ENCODE measurements at regions not wholly inside any gene's neighbourhood (a gene's known extent, or its start where the extent isn't known, plus 50 kb on each side); places are given as distances from the start of the nearest gene placed in this dataset.

GRCh38 chr22:22181341-22181850 is 63.2 kb upstream of the VPREB1 start:
- H3K4me1 ChIP-seq (ENCODE audit: insufficient read depth, poor library complexity, severe bottlenecking) = no peaks in the 10 kb centered on the region
- H3K27ac ChIP-seq (ENCODE audit: poor library complexity, severe bottlenecking) = no peak overlapping the region
- H3K4me3 ChIP-seq (ENCODE audit: severe bottlenecking) = no peak overlapping the region
- H3K36me3 ChIP-seq (ENCODE audit: low read depth) = no peaks in the 10 kb centered on the region
- H3K27me3 ChIP-seq (ENCODE audit: insufficient read depth, poor library complexity, severe bottlenecking) = peaks cover 40% of the 10 kb centered on the region
- H3K9me3 ChIP-seq (ENCODE audit: severe bottlenecking) = no peaks in the 10 kb centered on the region
- ATAC-seq (ENCODE audit: low read depth) = no peak
- no peak for DNase-seq (ENCODE audit: low spot score)
- no peak for TF ChIP-seq CTCF (IDR thresholded peaks at IDR 0.05; ENCODE audit: poor library complexity, severe bottlenecking)

- no peaks in the 10 kb centered on the region for H3K4me1 ChIP-seq (ENCODE audit: insufficient read depth, poor library complexity, severe bottlenecking)
- DNase-seq (ENCODE audit: low spot score) (no peak), ATAC-seq (ENCODE audit: low read depth) (no peak)
- H3K27ac ChIP-seq (ENCODE audit: poor library complexity, severe bottlenecking) = no peak overlapping the region
- no peaks in the 10 kb centered on the region for H3K36me3 ChIP-seq (ENCODE audit: low read depth)
- TF ChIP-seq CTCF (IDR thresholded peaks at IDR 0.05; ENCODE audit: poor library complexity, severe bottlenecking) = no peak
- peaks cover 40% of the 10 kb centered on the region for H3K27me3 ChIP-seq (ENCODE audit: insufficient read depth, poor library complexity, severe bottlenecking)
- no peaks in the 10 kb centered on the region for H3K9me3 ChIP-seq (ENCODE audit: severe bottlenecking)
- no peak overlapping the region for H3K4me3 ChIP-seq (ENCODE audit: severe bottlenecking)
Measured at GRCh38 chr22:22180738-22181285, 63.8 kb upstream of the VPREB1 start.

GRCh38 chr22:22179858-22180257 is 64.7 kb upstream of the VPREB1 start:
- TF ChIP-seq CTCF (IDR thresholded peaks at IDR 0.05; ENCODE audit: poor library complexity, severe bottlenecking) = no peak
- no peak overlapping the region for H3K27ac ChIP-seq (ENCODE audit: poor library complexity, severe bottlenecking)
- no peak overlapping the region for H3K4me3 ChIP-seq (ENCODE audit: severe bottlenecking)
- DNase-seq (ENCODE audit: low spot score) = no peak
- no peak for ATAC-seq (ENCODE audit: low read depth)
- no peaks in the 10 kb centered on the region for H3K36me3 ChIP-seq (ENCODE audit: low read depth)
- no peaks in the 10 kb centered on the region for H3K9me3 ChIP-seq (ENCODE audit: severe bottlenecking)
- H3K4me1 ChIP-seq (ENCODE audit: insufficient read depth, poor library complexity, severe bottlenecking) = no peaks in the 10 kb centered on the region
- H3K27me3 ChIP-seq (ENCODE audit: insufficient read depth, poor library complexity, severe bottlenecking) = peaks cover 30% of the 10 kb centered on the region

- H3K27me3 ChIP-seq (ENCODE audit: insufficient read depth, poor library complexity, severe bottlenecking) = peaks cover 22% of the 10 kb centered on the region
- H3K4me1 ChIP-seq (ENCODE audit: insufficient read depth, poor library complexity, severe bottlenecking) = no peaks in the 10 kb centered on the region
- TF ChIP-seq CTCF (IDR thresholded peaks at IDR 0.05; ENCODE audit: poor library complexity, severe bottlenecking) = no peak
- no peak overlapping the region for H3K27ac ChIP-seq (ENCODE audit: poor library complexity, severe bottlenecking)
- DNase-seq (ENCODE audit: low spot score) = no peak
- no peaks in the 10 kb centered on the region for H3K9me3 ChIP-seq (ENCODE audit: severe bottlenecking)
- no peaks in the 10 kb centered on the region for H3K36me3 ChIP-seq (ENCODE audit: low read depth)
- no peak overlapping the region for H3K4me3 ChIP-seq (ENCODE audit: severe bottlenecking)
- ATAC-seq (ENCODE audit: low read depth) = no peak
Measured at GRCh38 chr22:22178992-22179391, 65.6 kb upstream of the VPREB1 start.

GRCh38 chr22:22178355-22178965 is 66.1 kb upstream of the VPREB1 start:
- no peak for DNase-seq (ENCODE audit: low spot score)
- Histone ChIP-seq H3K36me3 (ENCODE audit: low read depth) (no peaks in the 10 kb centered on the region), H3K9me3 (ENCODE audit: severe bottlenecking) (no peaks in the 10 kb centered on the region), H3K27ac (ENCODE audit: poor library complexity, severe bottlenecking) (no peak overlapping the region), H3K4me1 (ENCODE audit: insufficient read depth, poor library complexity, severe bottlenecking) (no peaks in the 10 kb centered on the region), H3K4me3 (ENCODE audit: severe bottlenecking) (no peak overlapping the region), H3K27me3 (ENCODE audit: insufficient read depth, poor library complexity, severe bottlenecking) (peaks cover 16% of the 10 kb centered on the region)
- no peak for TF ChIP-seq CTCF (IDR thresholded peaks at IDR 0.05; ENCODE audit: poor library complexity, severe bottlenecking)
- ATAC-seq (ENCODE audit: low read depth) = no peak

All from RWPE2 (cell line).